Prostate gland (tissue), 2 donors: ENCODE measurements at regions not wholly inside any gene's neighbourhood (a gene's known extent, or its start where the extent isn't known, plus 50 kb on each side); places are given as distances from the start of the nearest gene placed in this dataset.
"Not testable (repeated sequence)": the region's sequence is repeated elsewhere in the genome, so short reads cannot be mapped to it uniquely, and the experiment has no call there.

Experiments
- DNase-seq: peaks from one replicate; pipeline ENCODE4 v3.0.0-alpha.2; 2019; ENCODE audit warnings: low spot score
- H3K27ac ChIP-seq, 2 donors: fragments of 200-600 bp; sonication (generic); 2 replicates each; pipeline ENCODE4 v1.5.1; 2017 to 2019
- H3K27me3 ChIP-seq: fragments of 200-600 bp; sonication (generic); replicated peaks from 2 replicates; pipeline ENCODE4 v1.5.1; 2019; ENCODE audit not compliant: insufficient read depth
- H3K36me3 ChIP-seq, 2 donors: fragments of 200-600 bp; sonication (generic); 1 replicate in 1 of 2; 2 replicates in 1 of 2; pipeline versions ENCODE4 v1.5.1 to v1.8.1; 2017 to 2019
- H3K4me1 ChIP-seq: fragments of 200-600 bp; sonication (generic); replicated peaks from 2 replicates; pipeline ENCODE4 v1.5.1; 2019
- H3K4me3 ChIP-seq, 2 donors: fragments of 200-600 bp; sonication (generic); 2 replicates each; pipeline ENCODE4 v1.5.1; 2017 to 2019
- H3K9me3 ChIP-seq: fragments of 200-600 bp; sonication (generic); 2 replicates; pipeline ENCODE4 v1.5.1; 2017
- CTCF ChIP-seq, 4 experiments: fragments of 200-600 bp in 2 of 4; fragments of 450-650 bp in 2 of 4; sonication (generic) in 2 of 4; IDR thresholded peaks; 1 replicate in 3 of 4; 2 replicates in 1 of 4; pipeline ENCODE4 v1.5.1; 2016 to 2019; ENCODE audit warnings: antibody characterized with exemption in 4 of 4, mild to moderate bottlenecking in 2 of 4, moderate library complexity in 2 of 4
- POLR2A ChIP-seq: fragments of 450-650 bp; IDR thresholded peaks from one replicate; pipeline ENCODE4 v1.6.1; 2016; ENCODE audit warnings: antibody characterized with exemption, mild to moderate bottlenecking
- POLR2AphosphoS5 ChIP-seq: sonication (generic); formaldehyde crosslinking; IDR thresholded peaks from one replicate; pipeline ENCODE4 v1.6.1; 2017; ENCODE audit warnings: antibody characterized with exemption
- WGBS: methylation state at CpG from one replicate; pipeline ENCODE4 v1.1.5; 2018; 5-methylcytosine and 5-hydroxymethylcytosine counted together
- intact Hi-C: fragments of 100-400 bp; cut with DNase I; formaldehyde crosslinking; loops from one replicate; pipeline ENCODE4 v1.14.2; 2022

DNA sequence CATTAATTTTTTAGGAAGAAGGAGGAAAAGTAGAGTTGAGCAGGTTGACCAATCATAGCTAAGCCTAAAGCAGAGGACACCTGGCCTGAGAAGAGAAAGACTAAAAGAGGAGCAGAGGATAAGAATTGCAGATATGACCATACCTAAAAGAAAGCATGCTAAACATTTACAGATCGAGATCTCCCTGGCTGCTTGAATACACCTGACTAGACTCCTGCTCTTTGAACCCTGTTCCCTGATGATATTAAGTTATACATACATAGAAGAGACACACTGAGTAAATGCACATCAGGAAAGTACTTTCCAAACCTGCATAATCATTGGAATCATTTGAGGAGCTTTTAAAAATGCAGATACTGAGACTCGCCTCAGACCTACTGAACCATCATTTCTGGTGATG is 232.3 kb upstream of the ELL2 start:
- no peak for DNase-seq
- Histone ChIP-seq H3K27ac (no peak overlapping the region), H3K27me3 (no peaks in the 10 kb centered on the region), H3K9me3 (no peaks in the 10 kb centered on the region), H3K36me3 (no peaks in the 10 kb centered on the region), H3K4me3 (no peak overlapping the region), H3K4me1 (no peaks in the 10 kb centered on the region)
- intact Hi-C loops: no loop called here
- WGBS: 93% methylated on average over 2 of the region's 2 CpGs
- TF ChIP-seq POLR2AphosphoS5: no peak
- TF ChIP-seq CTCF (IDR thresholded peaks at IDR 0.05): no peak

GRCh38 chr5:96189987-96190386 is 228.3 kb upstream of the ELL2 start:
- TF ChIP-seq POLR2AphosphoS5 (no peak), POLR2A (no peak), CTCF (IDR thresholded peaks at IDR 0.05) (no peak)
- Histone ChIP-seq H3K36me3 (no peaks in the 10 kb centered on the region), H3K9me3 (no peaks in the 10 kb centered on the region), H3K4me3 (no peak overlapping the region), H3K4me1 (no peaks in the 10 kb centered on the region), H3K27ac (no peak overlapping the region), H3K27me3 (no peaks in the 10 kb centered on the region)
- intact Hi-C loops: no loop called here
- WGBS: 100% methylated on average over 1 of the region's 1 CpG
- no peak for DNase-seq

- DNase-seq: no peak
- no peak overlapping the region for H3K27ac ChIP-seq
- H3K36me3 ChIP-seq: no peaks in the 10 kb centered on the region
- no peak for TF ChIP-seq POLR2AphosphoS5
- TF ChIP-seq POLR2A: no peak
- no peak for TF ChIP-seq CTCF (IDR thresholded peaks at IDR 0.05)
- no peaks in the 10 kb centered on the region for H3K27me3 ChIP-seq
- 100% methylated on average over 2 of the region's 2 CpGs for WGBS
- no peaks in the 10 kb centered on the region for H3K9me3 ChIP-seq
- no peaks in the 10 kb centered on the region for H3K4me1 ChIP-seq
- no peak overlapping the region for H3K4me3 ChIP-seq
- intact Hi-C loops: no loop called here
These were observed 227.6 kb upstream of the ELL2 start for GRCh38 chr5:96189028-96189826.

GRCh38 chr5:96187309-96188027 is 225.8 kb upstream of the ELL2 start:
- intact Hi-C loops: no loop called here
- no peak for DNase-seq
- H3K9me3 ChIP-seq: no peaks in the 10 kb centered on the region
- 71% methylated on average over 5 of the region's 5 CpGs for WGBS
- H3K4me3 ChIP-seq: no peak overlapping the region
- no peak for TF ChIP-seq POLR2A
- TF ChIP-seq CTCF (IDR thresholded peaks at IDR 0.05): no peak
- no peak for TF ChIP-seq POLR2AphosphoS5
- no peaks in the 10 kb centered on the region for H3K36me3 ChIP-seq
- no peaks in the 10 kb centered on the region for H3K4me1 ChIP-seq
- no peak overlapping the region for H3K27ac ChIP-seq
- H3K27me3 ChIP-seq: no peaks in the 10 kb centered on the region

DNA sequence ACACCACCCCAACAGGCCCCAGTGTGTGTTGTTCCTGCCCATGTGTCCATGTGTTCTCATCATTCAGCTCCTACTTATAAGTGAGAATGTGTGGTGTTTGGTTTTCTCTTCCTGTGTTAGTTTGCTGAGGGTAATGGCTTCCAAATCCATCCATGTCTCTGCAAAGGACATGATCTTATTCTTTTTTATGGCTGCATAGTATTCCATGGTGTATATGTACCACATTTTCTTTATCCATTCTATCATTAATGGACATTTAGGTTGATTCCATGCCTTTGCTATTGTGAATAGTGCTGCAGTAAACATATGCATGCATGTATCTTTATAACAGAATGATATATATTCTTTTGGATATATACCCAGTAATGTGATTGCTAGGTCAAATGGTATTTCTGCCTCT is 222.9 kb upstream of the ELL2 start:
- H3K36me3 ChIP-seq, H3K4me1 ChIP-seq, H3K27me3 ChIP-seq, H3K4me3 ChIP-seq, DNase-seq, intact Hi-C loops, H3K27ac ChIP-seq, H3K9me3 ChIP-seq: not testable (repeated sequence)
